ENCODE measurements at regions not wholly inside any gene's neighbourhood (a gene's known extent, or its start where the extent isn't known, plus 50 kb on each side); places are given as distances from the start of the nearest gene placed in this dataset.

GRCh38 chr5:60335913-60336312 is 364.1 kb downstream of the DEPDC1B start:
- FAIRE-seq (no peak), DNase-seq (no peak)
- Histone ChIP-seq H3K27me3 (ENCODE audit: control insufficient read depth in 3 of 3, insufficient read depth in 3 of 3, low read length in 3 of 3) (no peaks in the 10 kb centered on the region), H3K27ac (ENCODE audit: low read depth in 1 of 3, low read length in 2 of 3) (no peak overlapping the region), H3K4me3 (ENCODE audit: low read depth in 1 of 3, low read length in 3 of 3) (no peak overlapping the region), H3K4me1 (ENCODE audit: control insufficient read depth in 3 of 3, insufficient read depth in 2 of 3, low read depth in 1 of 3, low read length in 2 of 3) (no peaks in the 10 kb centered on the region), H3K36me3 (ENCODE audit: control insufficient read depth in 3 of 3, insufficient read depth in 2 of 3, low read depth in 1 of 3, low read length in 3 of 3) (no peaks in the 10 kb centered on the region), H3K9me3 (ENCODE audit: control insufficient read depth in 2 of 2, insufficient read depth in 1 of 2, low read depth in 1 of 2, low read length in 1 of 2) (peaks cover 0 to 3% of the 10 kb centered on the region in 2 donors)
- WGBS, 3 donors: 84 to 94% (median 93%) methylated on average over 2 of the region's 2 CpGs

GRCh38 chr5:60334281-60334713 is 365.7 kb downstream of the DEPDC1B start:
- H3K27me3 ChIP-seq (ENCODE audit: control insufficient read depth in 3 of 3, insufficient read depth in 3 of 3, low read length in 3 of 3): no peaks in the 10 kb centered on the region
- FAIRE-seq (no peak), DNase-seq (no peak)
- WGBS, 3 donors: 85 to 95% (median 90%) methylated on average over 2 of the region's 2 CpGs
- no peak overlapping the region for H3K4me3 ChIP-seq (ENCODE audit: low read depth in 1 of 3, low read length in 3 of 3)
- no peaks in the 10 kb centered on the region for H3K4me1 ChIP-seq (ENCODE audit: control insufficient read depth in 3 of 3, insufficient read depth in 2 of 3, low read depth in 1 of 3, low read length in 2 of 3)
- H3K27ac ChIP-seq (ENCODE audit: low read depth in 1 of 3, low read length in 2 of 3): no peak overlapping the region
- no peaks in the 10 kb centered on the region for H3K36me3 ChIP-seq (ENCODE audit: control insufficient read depth in 3 of 3, insufficient read depth in 2 of 3, low read depth in 1 of 3, low read length in 3 of 3)
- H3K9me3 ChIP-seq (ENCODE audit: control insufficient read depth in 2 of 2, insufficient read depth in 1 of 2, low read depth in 1 of 2, low read length in 1 of 2): peaks cover 0 to 3% of the 10 kb centered on the region in 2 donors

- Histone ChIP-seq H3K27ac (ENCODE audit: low read depth in 1 of 3, low read length in 2 of 3) (no peak overlapping the region), H3K4me3 (ENCODE audit: low read depth in 1 of 3, low read length in 3 of 3) (no peak overlapping the region), H3K9me3 (ENCODE audit: control insufficient read depth in 2 of 2, insufficient read depth in 1 of 2, low read depth in 1 of 2, low read length in 1 of 2) (peaks cover 0 to 1% of the 10 kb centered on the region in 2 donors), H3K27me3 (ENCODE audit: control insufficient read depth in 3 of 3, insufficient read depth in 3 of 3, low read length in 3 of 3) (no peaks in the 10 kb centered on the region), H3K36me3 (ENCODE audit: control insufficient read depth in 3 of 3, insufficient read depth in 2 of 3, low read depth in 1 of 3, low read length in 3 of 3) (no peaks in the 10 kb centered on the region), H3K4me1 (ENCODE audit: control insufficient read depth in 3 of 3, insufficient read depth in 2 of 3, low read depth in 1 of 3, low read length in 2 of 3) (no peaks in the 10 kb centered on the region)
- DNase-seq (no peak), FAIRE-seq (no peak)
- 80 to 81% (median 80%) methylated on average over 6 of the region's 6 CpGs for WGBS, 3 donors
Measured at GRCh38 chr5:60333005-60333571, 366.9 kb downstream of the DEPDC1B start.

GRCh38 chr5:60332244-60333004 is 367.5 kb downstream of the DEPDC1B start:
- H3K36me3 ChIP-seq (ENCODE audit: control insufficient read depth in 3 of 3, insufficient read depth in 2 of 3, low read depth in 1 of 3, low read length in 3 of 3): no peaks in the 10 kb centered on the region
- H3K4me1 ChIP-seq (ENCODE audit: control insufficient read depth in 3 of 3, insufficient read depth in 2 of 3, low read depth in 1 of 3, low read length in 2 of 3): no peaks in the 10 kb centered on the region
- H3K9me3 ChIP-seq (ENCODE audit: control insufficient read depth in 2 of 2, insufficient read depth in 1 of 2, low read depth in 1 of 2, low read length in 1 of 2): no peaks in the 10 kb centered on the region
- WGBS, 3 donors: 61 to 80% (median 75%) methylated on average over 2 of the region's 2 CpGs
- DNase-seq (no peak), FAIRE-seq (no peak)
- no peak overlapping the region for H3K27ac ChIP-seq (ENCODE audit: low read depth in 1 of 3, low read length in 2 of 3)
- no peaks in the 10 kb centered on the region for H3K27me3 ChIP-seq (ENCODE audit: control insufficient read depth in 3 of 3, insufficient read depth in 3 of 3, low read length in 3 of 3)
- H3K4me3 ChIP-seq (ENCODE audit: low read depth in 1 of 3, low read length in 3 of 3): no peak overlapping the region

- no peaks in the 10 kb centered on the region for H3K27me3 ChIP-seq (ENCODE audit: control insufficient read depth in 3 of 3, insufficient read depth in 3 of 3, low read length in 3 of 3)
- WGBS, 3 donors: 82 to 93% (median 90%) methylated on average over 3 of the region's 3 CpGs
- H3K9me3 ChIP-seq (ENCODE audit: control insufficient read depth in 2 of 2, insufficient read depth in 1 of 2, low read depth in 1 of 2, low read length in 1 of 2): no peaks in the 10 kb centered on the region
- no peak for FAIRE-seq
- no peaks in the 10 kb centered on the region for H3K36me3 ChIP-seq (ENCODE audit: control insufficient read depth in 3 of 3, insufficient read depth in 2 of 3, low read depth in 1 of 3, low read length in 3 of 3)
- H3K4me1 ChIP-seq (ENCODE audit: control insufficient read depth in 3 of 3, insufficient read depth in 2 of 3, low read depth in 1 of 3, low read length in 2 of 3): no peaks in the 10 kb centered on the region
- H3K27ac ChIP-seq (ENCODE audit: low read depth in 1 of 3, low read length in 2 of 3): no peak overlapping the region
- no peak overlapping the region for H3K4me3 ChIP-seq (ENCODE audit: low read depth in 1 of 3, low read length in 3 of 3)
- no peak for DNase-seq
Measured at GRCh38 chr5:60330236-60330635, 369.7 kb downstream of the DEPDC1B start.

- H3K4me3 ChIP-seq (ENCODE audit: low read depth in 1 of 3, low read length in 3 of 3): no peak overlapping the region
- FAIRE-seq (no peak), DNase-seq (no peak)
- 58 to 68% (median 60%) methylated on average over 2 of the region's 2 CpGs for WGBS, 3 donors
- no peak overlapping the region for H3K27ac ChIP-seq (ENCODE audit: low read depth in 1 of 3, low read length in 2 of 3)
- no peaks in the 10 kb centered on the region for H3K4me1 ChIP-seq (ENCODE audit: control insufficient read depth in 3 of 3, insufficient read depth in 2 of 3, low read depth in 1 of 3, low read length in 2 of 3)
- no peaks in the 10 kb centered on the region for H3K9me3 ChIP-seq (ENCODE audit: control insufficient read depth in 2 of 2, insufficient read depth in 1 of 2, low read depth in 1 of 2, low read length in 1 of 2)
- H3K27me3 ChIP-seq (ENCODE audit: control insufficient read depth in 3 of 3, insufficient read depth in 3 of 3, low read length in 3 of 3): no peaks in the 10 kb centered on the region
- H3K36me3 ChIP-seq (ENCODE audit: control insufficient read depth in 3 of 3, insufficient read depth in 2 of 3, low read depth in 1 of 3, low read length in 3 of 3): no peaks in the 10 kb centered on the region
Measured at GRCh38 chr5:60325870-60326269, 374.1 kb downstream of the DEPDC1B start.

- Histone ChIP-seq H3K27me3 (ENCODE audit: control insufficient read depth in 3 of 3, insufficient read depth in 3 of 3, low read length in 3 of 3) (no peaks in the 10 kb centered on the region), H3K4me1 (ENCODE audit: control insufficient read depth in 3 of 3, insufficient read depth in 2 of 3, low read depth in 1 of 3, low read length in 2 of 3) (no peaks in the 10 kb centered on the region), H3K36me3 (ENCODE audit: control insufficient read depth in 3 of 3, insufficient read depth in 2 of 3, low read depth in 1 of 3, low read length in 3 of 3) (no peaks in the 10 kb centered on the region), H3K9me3 (ENCODE audit: control insufficient read depth in 2 of 2, insufficient read depth in 1 of 2, low read depth in 1 of 2, low read length in 1 of 2) (no peaks in the 10 kb centered on the region), H3K27ac (ENCODE audit: low read depth in 1 of 3, low read length in 2 of 3) (no peak overlapping the region), H3K4me3 (ENCODE audit: low read depth in 1 of 3, low read length in 3 of 3) (no peak overlapping the region)
- FAIRE-seq (no peak), DNase-seq (no peak)
- WGBS, 3 donors: 69 to 82% (median 80%) methylated on average over 3 of the region's 3 CpGs
Measured at GRCh38 chr5:60323596-60323995, 376.4 kb downstream of the DEPDC1B start.

GRCh38 chr5:60312098-60312497 is 387.9 kb downstream of the DEPDC1B start:
- WGBS, 3 donors: 79 to 85% (median 80%) methylated on average over 2 of the region's 2 CpGs

More at GRCh38 chr5:60312098-60312497, 387.9 kb downstream of the DEPDC1B start:
- Histone ChIP-seq H3K4me3 (ENCODE audit: low read depth in 1 of 3, low read length in 3 of 3) (no peak overlapping the region), H3K4me1 (ENCODE audit: control insufficient read depth in 3 of 3, insufficient read depth in 2 of 3, low read depth in 1 of 3, low read length in 2 of 3) (no peaks in the 10 kb centered on the region), H3K27ac (ENCODE audit: low read depth in 1 of 3, low read length in 2 of 3) (no peak overlapping the region), H3K27me3 (ENCODE audit: control insufficient read depth in 3 of 3, insufficient read depth in 3 of 3, low read length in 3 of 3) (no peaks in the 10 kb centered on the region), H3K36me3 (ENCODE audit: control insufficient read depth in 3 of 3, insufficient read depth in 2 of 3, low read depth in 1 of 3, low read length in 3 of 3) (no peaks in the 10 kb centered on the region), H3K9me3 (ENCODE audit: control insufficient read depth in 2 of 2, insufficient read depth in 1 of 2, low read depth in 1 of 2, low read length in 1 of 2) (no peaks in the 10 kb centered on the region)
- DNase-seq (no peak), FAIRE-seq (no peak)

All from small intestine (tissue), 7 donors.